LNCaP clone FGC (cell line): ENCODE measurements at regions not wholly inside any gene's neighbourhood (a gene's known extent, or its start where the extent isn't known, plus 50 kb on each side); places are given as distances from the start of the nearest gene placed in this dataset.

Source experiments
- DNase-seq: peaks from one replicate; pipeline ENCODE4 v3.0.0-alpha.2; 2011; ENCODE audit warnings: low read depth
- H3K4me3 ChIP-seq: 2 replicates; pipeline ENCODE4 v1.5.1; 2011; ENCODE audit warnings: mild to moderate bottlenecking, low read depth, low read length, control low read depth
- CTCF ChIP-seq: IDR thresholded peaks from 2 replicates; pipeline ENCODE4 v1.5.1; 2012; ENCODE audit warnings: mild to moderate bottlenecking; ENCODE audit not compliant: control insufficient read depth, insufficient read depth; ENCODE audit errors: extremely low read depth

GRCh38 chr11:50379484-50379883 is 346.8 kb downstream of the OR4C45 start:
- TF ChIP-seq CTCF = no peak

GRCh38 chr11:50394017-50394416 is 361.3 kb downstream of the OR4C45 start:
- DNase-seq = no peak
- TF ChIP-seq CTCF = no peak
- H3K4me3 ChIP-seq = no peak overlapping the region

More at GRCh38 chr11:50379484-50379883, 346.8 kb downstream of the OR4C45 start:
- no peak overlapping the region for H3K4me3 ChIP-seq
- DNase-seq = no peak

DNA sequence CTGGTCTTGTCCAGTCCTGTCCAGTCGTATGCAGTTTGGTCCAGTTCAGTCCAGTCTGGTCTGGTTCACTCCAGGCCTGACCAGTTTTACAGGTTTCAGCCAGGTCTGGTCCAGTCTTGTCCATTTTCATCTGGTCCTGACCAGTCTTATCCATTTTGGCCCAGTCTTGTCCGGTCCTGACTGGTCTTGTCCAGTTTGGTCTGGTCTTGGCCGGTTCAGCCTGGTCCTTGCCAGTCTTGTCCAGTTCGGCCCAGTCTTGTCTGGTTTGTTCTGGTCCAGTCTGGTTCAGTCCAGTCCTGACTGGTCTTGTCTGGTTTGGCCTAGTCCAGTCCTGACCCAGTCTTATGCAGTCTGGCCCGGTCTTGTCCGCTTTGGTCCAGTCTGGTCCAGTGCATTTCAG is 380.2 kb downstream of the OR4C45 start:
- H3K4me3 ChIP-seq = no peak overlapping the region
- no peak for DNase-seq
- no peak for TF ChIP-seq CTCF

DNA sequence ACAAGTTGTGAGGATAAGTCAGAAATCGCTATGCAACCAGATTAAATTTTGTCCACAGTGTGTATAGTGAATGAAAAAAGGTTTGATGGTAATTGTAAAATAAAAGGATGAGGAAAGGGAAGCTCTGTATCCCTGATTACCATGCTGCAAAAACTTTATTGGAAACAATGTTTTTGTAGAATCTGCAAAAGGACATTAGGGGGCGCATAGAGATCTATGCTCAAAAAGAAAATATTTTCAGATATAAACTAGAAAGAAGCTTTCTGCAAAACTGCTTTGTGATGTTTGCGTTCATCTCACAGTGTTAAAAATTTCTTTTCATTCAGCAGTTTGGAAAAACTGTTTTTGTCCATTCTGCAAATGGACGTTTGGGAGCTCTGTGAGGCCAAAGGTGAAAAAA is 390.5 kb downstream of the OR4C45 start:
- peak; percentile 38 for TF ChIP-seq CTCF
- no peak for DNase-seq
- no peak overlapping the region for H3K4me3 ChIP-seq
